Epidermal melanocyte (primary cell): ENCODE measurements at regions not wholly inside any gene's neighbourhood (a gene's known extent, or its start where the extent isn't known, plus 50 kb on each side); places are given as distances from the start of the nearest gene placed in this dataset.
"Not testable (repeated sequence)": the region's sequence is repeated elsewhere in the genome, so short reads cannot be mapped to it uniquely, and the experiment has no call there.

Source experiments
- DNase-seq: peaks from one replicate; pipeline ENCODE4 v3.0.0; 2011; ENCODE audit warnings: low spot score; ENCODE audit not compliant: insufficient read length

GRCh38 chr1:194843077-194843476 is 1656.7 kb upstream of the B3GALT2 start:
- DNase-seq = no peak

GRCh38 chr1:194833111-194833510 is 1646.7 kb upstream of the B3GALT2 start:
- DNase-seq = no peak

- DNase-seq = not testable (repeated sequence)
Measured at GRCh38 chr1:194831595-194831994, 1645.2 kb upstream of the B3GALT2 start.

DNA sequence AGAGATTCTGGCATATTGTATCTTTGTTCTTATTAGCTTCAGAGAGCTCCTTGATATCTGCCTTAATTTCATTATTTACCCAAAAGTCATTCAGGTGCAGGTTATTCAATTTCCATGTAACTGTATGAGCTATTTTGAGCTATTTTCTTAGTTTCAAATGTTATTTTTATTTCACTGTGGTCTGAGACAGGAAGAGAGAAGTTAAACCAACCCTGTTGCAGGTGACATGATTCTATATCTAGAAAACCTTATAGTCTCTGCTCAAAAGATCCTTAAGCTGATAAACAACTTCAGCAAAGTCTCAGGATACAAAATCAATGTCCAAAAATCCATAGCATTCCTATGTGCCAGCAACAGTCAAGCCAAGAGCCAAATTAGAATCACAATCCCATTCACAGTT is 1644.0 kb upstream of the B3GALT2 start:
- DNase-seq = no peak

DNA sequence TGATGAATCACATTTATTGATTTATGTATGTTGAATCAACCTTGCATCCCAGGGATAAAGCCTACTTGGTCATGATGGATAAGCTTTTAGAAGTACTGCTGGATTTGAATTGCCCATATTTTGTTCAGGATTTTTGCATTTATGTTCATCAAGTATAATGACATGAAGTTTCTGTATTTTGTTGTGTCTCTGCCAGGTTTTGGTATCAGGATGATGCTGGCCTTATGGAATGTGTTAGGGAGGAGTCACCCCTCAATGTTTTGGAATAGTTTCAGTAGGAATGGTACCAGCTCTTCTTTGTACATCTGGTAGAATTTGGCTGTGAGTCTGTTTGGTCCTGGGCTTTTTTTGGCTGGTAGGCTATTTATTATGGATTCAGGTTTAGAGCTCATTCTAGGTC is 1643.1 kb upstream of the B3GALT2 start:
- no peak for DNase-seq

GRCh38 chr1:194825382-194825781 is 1639.0 kb upstream of the B3GALT2 start:
- DNase-seq = no peak

- DNase-seq = no peak
Measured at GRCh38 chr1:194821091-194821490, 1634.7 kb upstream of the B3GALT2 start.

DNA sequence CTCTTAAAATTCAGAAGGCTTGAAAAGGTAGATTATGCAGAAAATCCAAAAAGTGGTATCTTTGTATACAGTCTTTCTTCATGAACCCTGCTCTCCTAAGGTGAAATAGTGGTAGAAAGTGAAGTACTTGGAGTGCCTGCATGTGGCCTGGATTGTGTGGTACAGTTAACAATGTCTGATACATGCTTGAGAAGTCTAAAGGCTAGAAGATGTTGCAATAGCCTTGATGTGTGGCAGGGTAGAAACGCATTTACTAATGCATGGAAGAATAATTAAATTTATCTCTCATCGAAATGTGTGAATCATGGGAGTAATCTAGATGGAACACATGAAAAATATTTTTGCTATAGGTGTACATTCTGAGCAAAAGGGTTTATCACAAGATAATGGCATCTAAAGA is 1632.3 kb upstream of the B3GALT2 start:
- no peak for DNase-seq

- no peak for DNase-seq
Measured at GRCh38 chr1:194816859-194817258, 1630.4 kb upstream of the B3GALT2 start.

- DNase-seq = no peak
Measured at GRCh38 chr1:194813096-194813495, 1626.7 kb upstream of the B3GALT2 start.

GRCh38 chr1:194809665-194810064 is 1623.3 kb upstream of the B3GALT2 start:
- no peak for DNase-seq

GRCh38 chr1:194809215-194809614 is 1622.8 kb upstream of the B3GALT2 start:
- DNase-seq = no peak

DNA sequence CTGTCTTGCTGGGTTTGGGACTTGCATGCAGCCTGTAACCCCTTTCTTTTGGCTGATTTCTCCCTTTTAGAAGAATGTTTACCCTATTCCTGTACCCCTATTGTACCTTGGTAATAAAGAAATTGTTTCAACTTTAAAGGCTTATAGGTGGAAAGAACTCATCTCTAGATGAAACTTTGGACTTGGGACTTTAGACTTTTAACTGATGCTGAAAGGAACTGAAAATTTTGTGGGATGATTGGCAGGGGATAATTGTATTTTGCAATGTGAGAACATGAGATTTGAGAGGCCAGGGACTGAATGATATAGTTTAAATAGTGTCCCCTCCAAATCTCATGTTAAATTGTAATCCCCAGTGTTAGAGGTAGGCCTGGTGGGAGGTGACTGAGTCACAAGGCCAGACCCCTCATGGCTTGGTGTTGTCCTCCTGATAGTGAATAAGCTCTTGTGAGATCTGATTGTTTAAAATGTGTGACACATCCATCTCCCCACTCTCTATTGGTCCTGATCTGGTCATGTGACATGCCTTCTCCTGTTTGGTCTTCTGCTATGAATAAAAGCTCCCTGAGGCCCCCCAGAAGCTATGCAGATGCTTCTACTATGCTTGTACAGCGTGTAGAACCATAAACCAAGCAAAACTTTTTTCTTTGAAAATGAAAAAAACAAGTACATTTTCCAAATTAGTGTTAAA is 1621.3 kb upstream of the B3GALT2 start:
- no peak for DNase-seq

DNA sequence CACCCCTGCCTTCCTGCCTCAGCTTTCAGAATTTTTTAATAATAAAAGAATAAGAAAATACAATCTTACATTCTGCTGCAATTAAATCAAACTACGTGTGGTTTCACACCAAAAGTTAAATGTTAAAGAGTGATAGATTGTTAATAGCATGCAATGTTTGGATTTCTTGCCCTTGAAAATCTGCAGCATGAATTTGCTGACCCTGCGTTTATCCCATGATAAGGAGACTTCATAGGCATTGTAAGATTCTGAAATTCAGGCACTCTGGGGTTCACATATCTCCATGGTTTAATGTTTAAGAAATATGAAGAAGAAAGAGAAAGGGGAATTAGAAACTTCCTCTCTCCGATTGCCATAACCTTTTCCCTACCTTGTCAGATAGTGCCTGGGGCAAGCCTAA is 1616.2 kb upstream of the B3GALT2 start:
- no peak for DNase-seq

DNA sequence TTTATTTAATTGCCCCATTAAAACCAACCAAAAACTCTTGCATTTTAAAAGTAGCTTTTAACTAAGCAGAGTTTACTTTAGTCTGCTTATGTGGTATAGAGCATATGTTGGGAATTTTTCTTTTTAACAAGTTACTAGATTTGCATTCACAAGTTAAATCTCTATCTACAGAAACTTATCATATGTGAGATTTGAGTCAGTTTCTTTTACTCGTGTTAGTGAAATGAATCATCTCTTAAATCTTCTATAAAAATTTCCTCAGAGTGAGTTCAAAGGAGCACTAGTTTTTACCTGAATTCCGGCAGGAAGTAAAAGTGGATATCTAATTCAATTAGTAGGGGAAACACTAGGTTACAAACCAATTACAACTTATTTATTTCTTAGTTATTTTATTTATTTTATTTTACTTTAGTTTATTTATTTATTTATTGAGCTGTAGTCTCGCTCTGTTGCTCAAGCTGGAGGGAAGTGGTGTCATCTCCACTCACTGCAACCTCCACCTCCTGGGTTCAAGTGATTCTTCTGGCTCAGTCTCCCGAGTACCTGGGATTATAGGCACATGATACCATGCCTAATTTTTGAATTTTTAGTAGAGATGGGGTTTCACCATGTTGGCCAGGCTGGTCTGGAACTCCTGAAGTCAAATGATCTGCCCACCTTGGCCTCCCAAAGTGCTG is 1609.6 kb upstream of the B3GALT2 start:
- DNase-seq = no peak

DNA sequence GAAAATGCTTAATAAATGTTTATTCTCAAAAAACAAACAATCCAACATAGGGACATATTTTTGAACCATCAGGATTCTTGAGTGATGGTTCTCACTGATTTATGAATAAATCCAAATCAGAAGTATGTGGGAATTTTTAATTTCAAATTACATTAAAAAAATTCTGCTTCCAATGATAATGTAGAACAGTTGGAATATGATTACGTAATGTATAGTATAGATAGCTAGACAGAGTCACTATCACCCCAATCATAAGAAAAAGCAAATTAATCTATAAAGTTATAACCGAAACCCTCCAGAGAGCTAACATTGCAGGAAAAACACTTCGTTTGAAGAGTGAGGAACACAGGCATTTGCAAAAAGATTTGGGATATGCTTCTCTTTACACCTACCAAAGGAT is 1600.6 kb upstream of the B3GALT2 start:
- DNase-seq = no peak

GRCh38 chr1:194786027-194786426 is 1599.6 kb upstream of the B3GALT2 start:
- DNase-seq = no peak

DNA sequence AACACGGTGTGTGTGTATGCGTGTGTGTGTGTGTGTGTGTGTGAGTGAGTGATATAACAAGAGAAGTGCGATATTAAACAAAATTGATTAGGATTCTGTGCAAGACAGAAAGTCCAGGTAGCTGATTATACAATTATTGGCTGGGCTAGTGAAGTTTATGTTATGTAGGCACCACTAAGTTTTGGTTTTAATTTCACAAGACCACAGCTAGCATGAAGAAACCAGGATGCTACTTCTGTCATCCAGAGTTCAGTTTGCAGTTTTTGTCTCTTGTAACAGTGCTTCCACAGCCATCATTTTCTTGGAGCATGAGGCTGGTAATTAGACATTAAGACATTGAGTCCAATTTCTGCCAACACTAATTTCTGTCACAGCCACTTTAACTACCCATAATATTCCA is 1590.2 kb upstream of the B3GALT2 start:
- DNase-seq = no peak

DNA sequence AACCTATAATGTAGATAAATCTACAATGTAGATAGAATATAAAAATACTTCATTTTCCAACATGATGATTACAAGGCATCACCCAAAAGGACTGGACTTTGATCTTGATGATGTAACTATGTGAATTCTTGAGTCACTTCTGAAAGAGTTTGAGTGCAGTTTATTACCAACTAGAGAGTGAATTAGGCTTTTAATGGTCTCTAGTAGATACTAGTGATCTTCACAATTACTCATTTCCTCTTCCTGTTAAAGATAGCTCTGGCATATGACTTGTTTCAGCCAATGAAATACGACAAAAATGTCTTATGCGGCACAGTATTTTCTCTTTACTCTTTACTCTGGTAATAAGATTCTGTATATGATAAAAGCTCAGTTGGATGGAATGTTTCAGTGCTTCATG is 1588.1 kb upstream of the B3GALT2 start:
- no peak for DNase-seq

- no peak for DNase-seq
Measured at GRCh38 chr1:194755241-194755994, 1569.0 kb upstream of the B3GALT2 start.

DNA sequence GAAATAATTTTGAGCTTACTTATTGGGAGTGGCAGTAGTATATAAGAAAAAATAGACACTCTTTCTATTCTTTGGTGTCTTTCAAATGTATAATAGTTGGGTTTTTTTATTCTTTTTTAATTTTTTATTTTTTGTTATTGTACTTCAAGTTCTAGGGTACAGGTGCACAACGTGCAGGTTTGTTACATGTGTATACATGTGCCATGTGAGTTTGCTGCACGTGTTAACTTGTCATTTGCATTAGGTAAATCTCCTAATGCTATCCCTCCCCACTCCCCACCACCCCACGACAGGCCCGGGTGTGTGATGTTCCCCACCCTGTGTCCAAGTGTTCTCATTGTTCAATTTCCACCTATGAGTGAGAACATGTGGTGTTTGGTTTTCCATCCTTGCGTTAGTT is 1552.4 kb upstream of the B3GALT2 start:
- not testable (repeated sequence) for DNase-seq

- no peak for DNase-seq
Measured at GRCh38 chr1:194734970-194735369, 1548.6 kb upstream of the B3GALT2 start.

DNA sequence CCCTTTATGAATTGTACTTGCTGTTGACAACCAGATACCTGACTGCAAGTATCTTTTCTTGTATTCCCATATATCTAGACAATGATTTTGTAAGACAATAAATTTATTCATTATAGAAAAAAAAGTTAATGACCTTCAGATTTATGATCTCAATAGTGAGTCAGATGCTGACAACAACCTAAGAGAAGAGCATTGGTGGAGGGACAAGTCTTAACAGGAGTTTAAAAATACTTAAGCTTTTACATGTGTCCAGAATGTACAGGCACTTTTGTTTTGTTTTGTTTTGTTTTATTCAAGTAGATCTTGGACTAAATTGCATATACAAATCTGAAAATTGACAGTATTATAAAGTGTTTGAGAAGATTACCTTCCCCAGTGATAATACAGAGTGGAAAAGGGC is 1544.6 kb upstream of the B3GALT2 start:
- DNase-seq = no peak
